HepG2 (cell line): ENCODE measurements at regions not wholly inside any gene's neighbourhood (a gene's known extent, or its start where the extent isn't known, plus 50 kb on each side); places are given as distances from the start of the nearest gene placed in this dataset.

ENCODE experiments used
- ATM ChIP-seq: fragments of 450-650 bp; IDR thresholded peaks from 2 replicates; pipeline ENCODE4 v1.7.1; 2017; ENCODE audit warnings: mild to moderate bottlenecking, borderline replicate concordance
- CENPT ChIP-seq: sonication (generic); formaldehyde crosslinking; IDR thresholded peaks from 2 replicates; pipeline ENCODE4 v1.8.0; 2022; ENCODE audit warnings: low read depth, mild to moderate bottlenecking, moderate library complexity, missing genetic modification reagents
- DDIT3 ChIP-seq: sonication (generic); formaldehyde crosslinking; IDR thresholded peaks from 2 replicates; pipeline ENCODE4 v1.4.0; 2020; ENCODE audit warnings: mild to moderate bottlenecking, missing genetic modification reagents
- EEA1 ChIP-seq: sonication (generic); formaldehyde crosslinking; IDR thresholded peaks from 2 replicates; pipeline ENCODE4 v1.5.1; 2020; ENCODE audit warnings: mild to moderate bottlenecking, missing genetic modification reagents, borderline replicate concordance
- FLYWCH1 ChIP-seq: sonication (generic); formaldehyde crosslinking; IDR thresholded peaks from 2 replicates; pipeline ENCODE4 v1.8.1; 2023; ENCODE audit warnings: mild to moderate bottlenecking, missing genetic modification reagents
- HNRNPH1 ChIP-seq: fragments of 200-400 bp; formaldehyde crosslinking; optimal IDR thresholded peaks from 2 replicates; pipeline ENCODE3; 2017; ENCODE audit warnings: mild to moderate bottlenecking, low read depth, low read length
- HNRNPUL1 ChIP-seq: fragments of 200-400 bp; formaldehyde crosslinking; IDR thresholded peaks from 2 replicates; pipeline ENCODE4 v1.6.1; 2017; ENCODE audit warnings: low read depth, mild to moderate bottlenecking, low read length, moderate library complexity
- ISL2 ChIP-seq: sonication (generic); formaldehyde crosslinking; IDR thresholded peaks from 2 replicates; pipeline ENCODE4 v1.5.0; 2020; ENCODE audit warnings: missing genetic modification reagents
- JDP2 ChIP-seq: sonication (generic); formaldehyde crosslinking; IDR thresholded peaks from 2 replicates; pipeline ENCODE4 v1.8.1; 2022; ENCODE audit warnings: missing genetic modification reagents, borderline replicate concordance
- KDM5A ChIP-seq: fragments of 200-600 bp; sonication (generic); IDR thresholded peaks from 2 replicates; pipeline ENCODE4 v1.7.0; 2018; ENCODE audit warnings: antibody characterized with exemption, mild to moderate bottlenecking, low read length, borderline replicate concordance
- MXI1 ChIP-seq: IDR thresholded peaks from 3 replicates; pipeline ENCODE4 v1.6.1; 2012; ENCODE audit warnings: low read depth, low read length, inconsistent platforms, borderline replicate concordance
- MYNN ChIP-seq: sonication (generic); formaldehyde crosslinking; IDR thresholded peaks from 2 replicates; pipeline ENCODE4 v1.4.0; 2020; ENCODE audit warnings: mild to moderate bottlenecking, low read depth, missing genetic modification reagents
- NR3C1 ChIP-seq: sonication (generic); formaldehyde crosslinking; IDR thresholded peaks from 2 replicates; pipeline ENCODE4 v1.4.0; 2020; ENCODE audit warnings: missing genetic modification reagents
- RBFOX2 ChIP-seq: fragments of 200-400 bp; formaldehyde crosslinking; IDR thresholded peaks from 2 replicates; pipeline ENCODE4 v1.6.1; 2017; ENCODE audit warnings: low read depth, mild to moderate bottlenecking, low read length
- SIX4 ChIP-seq: sonication (generic); formaldehyde crosslinking; IDR thresholded peaks from 2 replicates; pipeline ENCODE4 v1.4.0; 2020; ENCODE audit warnings: missing genetic modification reagents
- SMARCC2 ChIP-seq: fragments of 450-650 bp; IDR thresholded peaks from 2 replicates; pipeline ENCODE4 v1.6.1; 2017; ENCODE audit warnings: antibody characterized with exemption, mild to moderate bottlenecking
- SRY ChIP-seq: sonication (generic); formaldehyde crosslinking; IDR thresholded peaks from 2 replicates; pipeline ENCODE4 v1.8.0; 2022; ENCODE audit warnings: mild to moderate bottlenecking, missing genetic modification reagents
- STAG1 ChIP-seq: sonication (generic); formaldehyde crosslinking; IDR thresholded peaks from 2 replicates; pipeline ENCODE4 v1.4.0; 2020; ENCODE audit warnings: missing genetic modification reagents
- ZFP36L1 ChIP-seq: sonication (generic); formaldehyde crosslinking; IDR thresholded peaks from 2 replicates; pipeline ENCODE4 v1.8.0; 2022; ENCODE audit warnings: mild to moderate bottlenecking, missing genetic modification reagents, moderate library complexity
- ZFYVE20 ChIP-seq: sonication (generic); formaldehyde crosslinking; IDR thresholded peaks from 2 replicates; pipeline ENCODE4 v1.8.0; 2023; ENCODE audit warnings: low read depth, mild to moderate bottlenecking, moderate library complexity, missing genetic modification reagents, borderline replicate concordance
- ZMYM4 ChIP-seq: sonication (generic); formaldehyde crosslinking; IDR thresholded peaks from 2 replicates; pipeline ENCODE4 v1.8.1; 2023; ENCODE audit warnings: mild to moderate bottlenecking, missing genetic modification reagents
- ZNF33A ChIP-seq: sonication (generic); formaldehyde crosslinking; IDR thresholded peaks from 2 replicates; pipeline ENCODE4 v1.5.1; 2020; ENCODE audit warnings: missing genetic modification reagents, mild to moderate bottlenecking, moderate library complexity, borderline replicate concordance
- TF ChIP-seq, protein P1 (sequence below): sonication (generic); formaldehyde crosslinking; IDR thresholded peaks from 2 replicates; pipeline ENCODE4 v1.9.0; 2021; ENCODE audit warnings: missing genetic modification reagents, borderline replicate concordance

- TF ChIP-seq EEA1 (CRISPR knock-in tag) (no peak), HNRNPUL1 (no peak), ATM (no peak), ZMYM4 (CRISPR knock-in tag) (0 out of 2 replicates have a peak, but pooled peaks have one; percentile 19), SRY (CRISPR knock-in tag) (no peak), MYNN (no peak), SIX4 (CRISPR knock-in tag) (no peak), CENPT (no peak), DDIT3 (CRISPR knock-in tag) (no peak), ZFP36L1 (CRISPR knock-in tag) (no peak), HNRNPH1 (no peak), NR3C1 (CRISPR knock-in tag) (no peak), JDP2 (CRISPR knock-in tag) (no peak), SMARCC2 (no peak), KDM5A (no peak), RBFOX2 (no peak), MXI1 (no peak), FLYWCH1 (CRISPR knock-in tag) (no peak), ISL2 (CRISPR knock-in tag) (peak; percentile 56; the same call in 1 of the 2 replicates), ZFYVE20 (CRISPR knock-in tag) (no peak), ZNF33A (CRISPR knock-in tag) (no peak), STAG1 (CRISPR knock-in tag) (peak; percentile 21; the same call in 1 of the 2 replicates)
- TF ChIP-seq, protein P1, sequence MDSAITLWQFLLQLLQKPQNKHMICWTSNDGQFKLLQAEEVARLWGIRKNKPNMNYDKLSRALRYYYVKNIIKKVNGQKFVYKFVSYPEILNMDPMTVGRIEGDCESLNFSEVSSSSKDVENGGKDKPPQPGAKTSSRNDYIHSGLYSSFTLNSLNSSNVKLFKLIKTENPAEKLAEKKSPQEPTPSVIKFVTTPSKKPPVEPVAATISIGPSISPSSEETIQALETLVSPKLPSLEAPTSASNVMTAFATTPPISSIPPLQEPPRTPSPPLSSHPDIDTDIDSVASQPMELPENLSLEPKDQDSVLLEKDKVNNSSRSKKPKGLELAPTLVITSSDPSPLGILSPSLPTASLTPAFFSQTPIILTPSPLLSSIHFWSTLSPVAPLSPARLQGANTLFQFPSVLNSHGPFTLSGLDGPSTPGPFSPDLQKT: no peak
Measured at GRCh38 chr20:53866794-53867740, 203.3 kb downstream of the BCAS1 start (continued).
